Stomach (tissue), 4 donors: ENCODE measurements at regions not wholly inside any gene's neighbourhood (a gene's known extent, or its start where the extent isn't known, plus 50 kb on each side); places are given as distances from the start of the nearest gene placed in this dataset.

Experiments
- CTCF ChIP-seq, 7 experiments: fragments of 450-650 bp in 4 of 7; fragments of 200-600 bp in 3 of 7; sonication (generic) in 3 of 7; IDR thresholded peaks; one replicate each; pipeline ENCODE4 v1.5.1; 2016 to 2019; ENCODE audit warnings: antibody characterized with exemption in 7 of 7, control low read depth in 2 of 7, mild to moderate bottlenecking in 1 of 7
- EP300 ChIP-seq: sonication (generic); formaldehyde crosslinking; IDR thresholded peaks from one replicate; pipeline ENCODE4 v1.6.1; 2017; ENCODE audit warnings: antibody characterized with exemption
- POLR2A ChIP-seq, 4 donors: fragments of 450-650 bp; IDR thresholded peaks; one replicate each; pipeline ENCODE4 v1.6.1; 2016; ENCODE audit warnings: antibody characterized with exemption in 4 of 4, control low read depth in 2 of 4, mild to moderate bottlenecking in 1 of 4, moderate library complexity in 1 of 4
- POLR2AphosphoS5 ChIP-seq, 3 donors: sonication (generic); formaldehyde crosslinking; IDR thresholded peaks; one replicate each; pipeline ENCODE4 v1.6.1; 2016; ENCODE audit warnings: antibody characterized with exemption in 3 of 3

GRCh38 chr4:181877329-181877848, 365.8 kb upstream of the TENM3 start:
- no peak for TF ChIP-seq CTCF (IDR thresholded peaks at IDR 0.05)
- TF ChIP-seq EP300: no peak
- TF ChIP-seq POLR2A (IDR thresholded peaks at IDR 0.05): no peak
- TF ChIP-seq POLR2AphosphoS5 (IDR thresholded peaks at IDR 0.05): no peak
